HT1080 (cell line): ENCODE measurements at regions not wholly inside any gene's neighbourhood (a gene's known extent, or its start where the extent isn't known, plus 50 kb on each side); places are given as distances from the start of the nearest gene placed in this dataset.
"Not testable (repeated sequence)": the region's sequence is repeated elsewhere in the genome, so short reads cannot be mapped to it uniquely, and the experiment has no call there.

Source experiments
- DNase-seq: peaks from one replicate; pipeline ENCODE4 v3.0.0-alpha.2; 2015; ENCODE audit warnings: low read depth

DNA sequence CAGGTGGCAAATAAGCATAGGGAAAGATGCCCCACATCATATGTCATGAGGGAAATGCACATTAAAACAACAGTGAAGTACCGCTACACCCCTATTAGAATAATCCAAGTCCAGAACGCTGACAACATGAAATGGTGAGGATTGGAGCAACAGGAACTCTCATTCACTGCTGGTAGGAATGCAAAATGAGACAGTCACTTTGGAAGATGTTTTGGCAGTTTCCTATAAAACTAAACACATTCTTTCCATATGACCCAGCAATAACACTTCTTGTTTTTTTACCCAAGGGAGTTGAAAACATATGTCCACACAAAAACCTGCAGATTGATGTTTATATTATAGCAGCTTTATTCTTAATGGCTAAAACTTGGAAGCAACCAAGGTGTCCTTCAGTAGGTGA is 116.4 kb upstream of the TOPAZ1 start:
- no peak for DNase-seq

DNA sequence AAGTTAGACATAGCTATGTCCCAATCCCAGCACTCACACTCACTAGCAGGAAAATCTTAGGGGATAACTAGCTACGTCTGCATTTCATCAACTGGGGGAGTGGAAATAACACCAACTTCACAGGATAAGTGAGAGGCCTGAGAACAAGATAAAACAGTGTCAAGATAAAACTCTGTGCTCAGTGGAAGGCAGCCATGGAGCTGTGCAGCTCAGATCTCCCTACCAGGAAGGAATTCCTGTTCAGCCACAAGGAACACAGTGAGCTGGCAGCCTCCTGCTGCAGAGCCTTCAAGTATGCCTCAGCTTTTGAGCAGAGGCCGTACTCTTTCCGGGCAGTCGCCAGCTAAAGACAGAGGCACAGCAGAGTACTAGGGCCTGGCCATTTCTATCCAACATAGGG is 115.8 kb upstream of the TOPAZ1 start:
- no peak for DNase-seq

DNA sequence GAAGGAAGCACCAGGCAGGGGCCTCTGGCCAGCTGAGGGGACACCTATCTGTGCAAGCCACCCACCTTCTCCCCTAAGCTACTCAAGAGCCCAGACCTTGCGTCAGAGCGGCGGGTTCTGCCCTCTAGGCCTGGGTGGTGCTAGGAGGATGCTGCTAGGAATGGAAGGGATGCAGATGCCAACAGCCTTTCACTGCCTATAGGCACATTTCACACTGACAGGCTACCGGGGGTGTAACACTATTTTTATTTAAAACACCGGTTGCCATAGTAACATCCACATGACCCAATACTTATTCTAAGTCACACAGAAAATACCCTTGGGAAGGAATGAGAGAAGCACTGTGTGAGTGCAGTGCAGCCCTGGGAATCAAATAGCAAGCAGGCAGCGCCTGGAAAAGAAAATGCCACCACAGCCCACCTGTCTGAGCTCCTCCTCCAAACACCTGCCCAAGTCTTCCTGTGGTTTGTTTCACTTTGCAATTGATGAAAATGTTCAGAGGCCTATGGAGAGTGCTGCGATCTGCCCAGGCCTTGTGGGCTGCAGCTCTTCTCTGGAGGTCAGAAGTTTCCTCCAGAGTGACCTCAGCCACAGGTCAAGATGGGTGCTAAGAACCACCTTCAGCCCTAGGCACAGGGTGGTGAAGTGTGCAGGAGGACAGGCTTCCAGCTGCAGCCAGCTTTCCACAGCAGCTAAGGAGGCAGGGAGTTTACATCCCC is 113.5 kb upstream of the TOPAZ1 start:
- no peak for DNase-seq

DNA sequence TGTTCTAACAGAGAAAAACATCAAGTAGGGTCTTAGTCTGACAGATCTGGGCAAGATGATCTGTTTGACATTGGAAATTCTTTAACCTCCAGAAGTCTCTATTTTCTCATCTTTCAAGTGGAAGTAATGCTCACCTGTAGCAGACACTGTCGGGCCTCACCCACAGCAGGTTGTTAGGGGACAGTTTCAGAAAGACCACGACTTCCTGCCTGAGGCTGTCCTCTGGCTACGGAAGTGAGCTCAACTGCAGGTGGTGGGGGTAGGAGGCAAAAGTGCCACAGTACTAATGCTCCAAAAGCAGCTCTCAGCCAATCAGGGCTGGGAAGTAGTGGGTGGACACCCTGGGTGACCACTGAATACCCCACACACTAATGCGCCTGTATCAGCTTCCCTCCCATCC is 111.4 kb upstream of the TOPAZ1 start:
- DNase-seq: no peak

DNA sequence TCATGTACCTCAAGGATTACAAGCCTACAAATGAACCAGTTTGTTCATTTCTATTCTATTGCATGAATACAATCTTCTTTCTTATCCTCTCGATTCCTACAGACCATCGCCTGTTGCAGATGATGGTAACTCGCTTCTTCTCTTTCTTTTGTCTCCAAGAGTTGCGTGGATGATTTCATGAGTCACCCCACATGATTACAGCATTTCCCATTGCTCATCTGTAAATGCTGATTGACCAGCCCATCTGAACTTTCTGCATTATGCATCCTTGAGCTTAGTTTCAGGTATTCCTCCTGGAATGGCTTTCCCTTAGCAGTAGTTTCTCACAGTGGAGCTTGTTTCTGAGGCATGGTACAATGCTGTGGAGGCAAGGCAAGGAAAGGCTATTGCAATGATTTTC is 109.6 kb upstream of the TOPAZ1 start:
- peak; percentile 63 for DNase-seq

DNA sequence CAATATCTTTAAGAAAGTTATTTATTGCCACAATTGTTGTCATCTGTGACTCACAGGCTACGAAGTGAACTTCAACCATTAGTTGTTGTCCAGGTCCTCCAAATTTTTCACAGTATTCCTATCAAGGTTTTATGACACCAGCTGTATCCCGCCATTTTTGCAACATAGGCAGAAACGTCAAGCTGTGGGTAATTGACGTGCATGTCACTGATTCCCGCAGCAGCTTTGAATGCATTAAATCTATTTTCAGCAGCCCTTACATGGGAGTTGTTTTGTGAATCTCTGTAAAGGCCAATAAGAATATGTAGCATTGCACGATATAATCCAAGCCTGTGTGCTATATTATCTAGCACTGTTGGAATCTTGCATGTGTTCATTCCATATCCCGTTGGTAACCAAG is 109.1 kb upstream of the TOPAZ1 start:
- DNase-seq: no peak

DNA sequence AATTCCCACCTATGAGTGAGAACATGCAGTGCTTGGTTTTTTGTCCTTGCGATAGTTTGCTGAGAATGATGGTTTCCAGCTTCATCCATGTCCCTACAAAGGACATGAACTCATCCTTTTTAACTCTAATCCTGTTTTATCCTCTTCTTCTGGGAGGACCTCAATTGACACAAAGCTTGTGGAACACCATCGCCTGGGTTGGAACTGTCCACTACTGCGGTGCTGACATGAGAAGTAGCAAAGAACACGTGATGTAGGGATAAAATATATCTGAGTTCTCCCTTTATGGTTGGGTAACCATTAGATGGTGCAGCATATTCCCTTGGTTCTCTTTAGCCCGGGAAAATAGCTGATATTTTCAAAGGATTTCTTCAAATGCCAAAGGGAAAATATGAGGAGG is 105.3 kb upstream of the TOPAZ1 start:
- no peak for DNase-seq

DNA sequence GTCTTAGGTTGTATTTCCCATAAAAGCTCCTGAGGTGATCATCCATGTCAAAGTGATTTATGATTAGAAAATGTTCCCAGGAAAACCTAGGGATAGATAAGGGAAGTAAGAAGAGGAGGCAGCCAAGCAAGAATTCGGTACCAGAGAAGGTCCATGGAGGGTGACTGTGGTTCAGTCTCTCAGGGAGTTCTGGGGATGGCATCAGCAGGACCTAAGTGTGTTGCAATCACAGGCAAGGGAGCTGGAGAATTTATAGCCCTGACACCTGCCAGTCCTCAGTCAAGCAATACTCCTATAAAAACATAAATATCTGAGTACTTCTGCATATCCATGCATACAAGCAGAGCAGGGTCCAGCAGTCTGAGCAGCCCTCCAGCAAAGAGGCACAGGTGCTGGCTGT is 95.6 kb upstream of the TOPAZ1 start:
- no peak for DNase-seq

DNA sequence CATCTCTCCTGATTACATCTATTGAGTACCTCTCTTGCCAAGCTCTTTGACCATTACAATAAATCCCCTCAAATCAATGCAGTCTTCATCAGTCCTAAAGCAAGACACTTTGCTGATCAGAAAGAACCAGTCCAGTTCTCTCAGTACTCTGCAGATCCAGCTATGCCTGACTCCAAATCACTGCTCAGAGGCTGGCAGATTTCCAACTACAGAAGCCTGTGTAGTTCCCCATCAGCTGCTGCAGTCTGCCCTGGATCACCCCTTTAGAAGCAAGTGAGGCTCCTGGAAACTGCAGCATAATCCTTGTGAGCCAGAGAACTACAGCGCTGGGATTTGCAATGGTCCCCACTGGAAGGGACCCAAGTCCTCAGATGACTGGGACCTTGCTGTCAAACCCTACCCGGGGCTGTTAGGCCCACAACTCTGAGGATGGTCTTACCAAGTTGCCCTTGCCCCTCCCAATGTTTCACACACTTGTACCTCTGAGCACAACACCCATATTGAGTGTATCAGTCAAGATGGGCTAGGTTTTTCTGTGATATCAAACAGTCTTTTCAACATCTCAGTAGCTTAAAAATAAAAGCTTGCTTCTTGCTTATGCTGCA is 81.9 kb upstream of the TOPAZ1 start:
- no peak for DNase-seq

DNA sequence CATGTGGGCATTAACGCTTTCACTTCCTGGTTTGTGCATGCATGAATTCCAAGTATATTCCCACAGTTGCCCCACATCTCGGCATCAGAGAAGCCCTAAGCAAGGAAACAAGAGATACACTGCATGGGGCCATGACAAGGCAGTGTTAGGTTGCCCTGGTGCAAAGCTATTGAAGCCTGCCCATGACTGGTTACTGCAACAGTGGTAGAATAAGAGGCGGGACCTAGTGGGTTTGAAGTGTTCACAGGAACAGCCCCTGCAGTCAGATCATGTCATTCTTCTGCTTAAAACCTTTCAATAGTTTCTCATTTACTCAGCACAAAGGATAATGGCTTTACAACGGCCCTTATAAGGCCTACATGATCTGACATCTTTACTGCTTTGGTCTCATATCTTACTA is 80.9 kb upstream of the TOPAZ1 start:
- no peak for DNase-seq

DNA sequence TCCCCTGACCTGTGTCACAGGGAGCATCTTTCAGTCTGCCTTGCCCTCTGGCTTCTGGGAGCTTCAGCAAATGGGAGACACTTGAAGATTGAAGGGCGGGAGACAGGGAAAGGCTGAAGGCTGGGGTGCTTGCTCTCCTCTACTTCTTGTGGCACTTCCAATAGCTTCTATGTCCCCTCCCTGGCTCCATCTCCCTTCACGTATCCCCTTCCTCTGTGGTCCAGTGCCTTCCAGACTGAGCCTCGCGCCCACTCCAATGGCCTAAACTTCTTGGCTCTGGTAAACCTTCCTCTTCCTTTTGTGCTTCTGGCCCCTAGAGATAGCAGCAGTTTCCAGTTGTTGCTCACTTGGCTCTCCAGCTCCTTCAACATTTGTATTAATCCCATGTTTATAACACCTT is 69.8 kb upstream of the TOPAZ1 start:
- no peak for DNase-seq

DNA sequence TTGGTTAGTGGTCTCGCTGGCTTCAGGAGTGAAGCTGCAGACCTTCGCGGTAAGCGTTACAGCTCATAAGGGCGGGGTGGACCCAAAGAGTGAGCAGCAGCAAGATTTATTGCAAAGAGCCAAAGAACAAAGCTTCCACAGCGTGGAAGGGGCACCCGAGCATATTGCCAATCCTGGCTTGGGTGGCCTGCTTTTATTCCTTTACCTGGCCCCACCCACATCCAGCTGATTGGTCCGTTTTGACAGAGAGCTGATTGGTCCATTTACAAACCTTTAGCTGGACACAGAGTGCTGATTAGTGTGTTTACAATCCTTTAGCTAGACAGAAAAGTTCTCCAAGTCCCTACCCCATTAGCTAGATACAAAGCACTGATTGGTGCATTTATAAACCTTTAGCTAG is 69.0 kb upstream of the TOPAZ1 start:
- not testable (repeated sequence) for DNase-seq

DNA sequence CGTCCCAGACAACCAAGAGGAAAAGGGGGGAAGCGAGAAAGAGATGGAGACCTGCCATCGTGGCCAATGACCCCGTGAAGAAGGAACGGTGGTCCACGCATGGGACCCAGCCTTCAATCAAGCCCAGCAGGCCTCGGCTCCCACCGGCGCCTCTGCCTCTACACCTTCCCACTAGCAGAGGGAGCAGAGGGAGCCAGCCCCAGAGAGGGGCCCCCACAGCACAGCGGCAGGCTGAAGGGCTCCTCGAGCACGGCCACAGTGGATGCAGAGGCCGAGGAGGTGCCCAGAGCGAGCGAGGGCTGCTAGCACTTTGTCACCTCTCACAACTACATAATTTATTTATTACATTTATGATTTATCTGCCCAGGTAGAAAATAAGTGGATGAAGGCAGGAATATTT is 68.4 kb upstream of the TOPAZ1 start:
- no peak for DNase-seq

DNA sequence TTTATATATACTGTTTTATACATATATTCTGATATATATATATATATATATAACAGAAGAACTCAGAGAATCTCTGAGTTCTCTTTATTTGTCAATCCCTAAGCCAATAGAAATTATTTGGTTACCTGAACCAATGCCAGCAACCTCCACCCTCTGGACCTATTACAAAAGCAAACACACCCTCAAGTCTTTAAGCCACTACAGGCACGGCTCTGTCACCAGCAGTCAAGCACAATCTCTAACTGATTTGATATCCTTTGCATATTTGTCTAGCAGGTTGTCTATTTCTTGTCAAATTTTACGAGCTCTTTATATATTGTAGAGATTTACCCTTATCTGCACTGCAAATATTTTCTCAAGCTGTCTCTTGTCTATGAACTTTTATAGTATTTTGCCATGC is 66.6 kb upstream of the TOPAZ1 start:
- no peak for DNase-seq

DNA sequence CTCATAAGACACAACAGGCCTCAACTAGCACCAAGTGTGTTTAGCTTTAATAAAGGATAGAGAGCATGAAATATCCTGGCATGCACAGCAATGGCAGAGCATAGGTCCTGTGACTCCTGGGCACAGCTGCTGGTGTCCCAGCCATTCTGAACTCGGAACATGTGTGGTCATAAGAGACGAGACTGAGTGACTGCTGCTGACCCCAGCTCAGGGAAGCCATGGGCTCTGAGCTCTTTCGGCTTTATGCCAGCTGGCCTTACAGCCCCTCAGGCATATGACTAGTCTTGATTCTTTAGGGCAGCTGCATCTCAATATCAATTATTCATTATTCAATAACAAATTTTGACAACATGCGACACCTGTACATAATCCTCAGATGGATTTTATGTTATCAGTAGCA is 62.4 kb upstream of the TOPAZ1 start:
- DNase-seq: no peak

DNA sequence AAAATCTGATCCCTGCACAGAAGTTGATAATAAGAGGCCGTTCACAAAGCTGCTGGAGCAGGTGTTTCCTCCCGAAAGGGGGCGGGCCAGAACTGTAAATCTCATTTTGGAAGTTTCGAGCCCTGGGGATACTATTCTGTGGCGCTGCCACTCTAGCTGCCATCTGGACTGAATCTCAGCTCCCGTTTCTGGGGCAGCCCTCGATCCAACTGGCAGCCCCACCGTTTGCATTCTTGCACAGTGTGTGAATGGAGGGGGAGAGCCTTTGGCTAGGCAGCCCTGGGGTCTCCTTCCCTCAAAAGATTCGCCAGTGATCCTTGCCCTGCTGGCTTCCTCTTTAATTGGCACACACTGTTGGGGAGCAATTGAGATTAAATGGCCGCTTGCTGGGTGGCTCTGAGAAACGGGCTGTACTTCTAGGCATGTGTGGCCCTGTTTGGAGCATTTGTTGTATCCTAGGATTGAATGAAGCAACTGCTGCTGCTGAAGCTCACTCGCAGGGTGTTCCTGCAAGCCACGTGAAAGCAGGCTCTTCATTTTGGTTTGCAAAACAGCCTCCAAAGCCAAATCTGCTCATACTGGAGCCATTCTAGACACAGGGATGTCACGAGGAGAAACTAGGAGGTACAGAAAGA is 57.2 kb upstream of the TOPAZ1 start:
- DNase-seq: no peak

DNA sequence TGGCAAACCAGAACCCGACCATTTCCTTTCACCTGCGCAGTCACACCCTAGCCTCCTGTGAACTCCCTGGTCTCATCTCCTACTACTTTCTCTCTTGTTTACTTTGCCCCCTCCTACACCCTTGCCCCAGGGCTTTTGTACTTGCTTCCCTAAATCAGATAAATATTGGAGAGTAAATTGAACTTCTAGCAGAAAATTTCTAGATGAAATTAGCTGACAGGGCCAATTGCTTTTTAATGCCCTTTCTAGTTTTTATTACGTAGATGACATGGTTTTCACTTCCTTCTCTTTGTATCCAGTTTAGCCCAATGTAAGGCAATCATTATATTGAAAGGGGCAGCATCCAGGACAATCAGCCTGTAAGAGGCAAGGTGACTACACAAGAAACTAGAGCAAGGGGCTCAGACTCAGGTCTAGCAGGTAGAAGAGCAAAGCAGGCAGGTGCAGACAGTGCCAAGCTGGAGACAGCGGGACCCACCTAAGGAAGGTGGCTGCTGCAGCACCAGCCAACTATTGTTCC is 56.2 kb upstream of the TOPAZ1 start:
- no peak for DNase-seq

DNA sequence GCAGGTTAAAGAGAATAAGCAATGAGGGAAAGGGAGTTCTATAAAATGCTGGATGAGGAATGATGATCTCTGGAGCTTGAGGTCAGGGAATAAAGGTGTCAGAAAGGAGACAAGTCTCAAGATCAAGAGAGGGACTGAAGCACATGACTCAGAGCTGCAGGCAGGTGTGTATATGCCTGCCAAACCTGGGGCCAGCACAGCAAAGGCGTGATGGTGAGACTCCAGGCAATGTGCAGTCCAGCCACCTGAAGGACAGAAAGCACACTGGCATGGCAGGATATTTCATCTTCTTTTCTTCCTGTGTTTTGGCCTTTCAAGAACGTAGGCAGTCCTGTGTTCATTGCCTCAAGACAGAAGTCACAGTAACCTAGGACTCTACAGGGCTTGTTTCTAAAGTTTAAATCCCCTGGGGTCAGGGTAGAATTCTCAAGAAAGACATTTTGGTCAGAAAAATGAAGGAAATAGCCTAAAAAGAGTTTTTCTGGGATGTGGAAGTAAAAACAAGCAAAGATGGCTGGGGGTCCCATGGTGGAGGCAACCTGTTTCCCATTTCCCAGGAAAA is 55.5 kb upstream of the TOPAZ1 start:
- DNase-seq: no peak

DNA sequence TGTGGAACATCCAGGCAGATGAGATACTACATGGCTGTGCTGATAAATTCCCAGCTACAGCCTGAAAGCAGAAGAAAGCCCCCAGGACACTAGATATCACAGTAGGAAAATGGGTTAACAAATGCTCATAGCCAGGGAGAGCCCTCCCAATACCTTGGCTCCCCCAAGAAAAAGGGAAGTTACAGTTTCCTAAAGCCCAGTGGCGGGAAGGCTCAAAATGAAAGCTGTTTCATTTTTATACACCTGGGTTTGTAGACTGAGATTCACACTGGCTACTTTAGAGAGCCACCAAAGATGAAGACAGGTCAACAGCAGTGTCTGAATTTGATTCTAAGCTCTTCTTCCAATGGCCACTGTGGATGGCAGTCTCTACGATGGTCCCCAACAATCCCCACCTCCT is 55.0 kb upstream of the TOPAZ1 start:
- DNase-seq: no peak
